Esophagus squamous epithelium (tissue), 4 donors: ENCODE measurements at regions not wholly inside any gene's neighbourhood (a gene's known extent, or its start where the extent isn't known, plus 50 kb on each side); places are given as distances from the start of the nearest gene placed in this dataset.

Source experiments
- CTCF ChIP-seq, 6 experiments: fragments of 450-650 bp in 4 of 6; fragments of 200-600 bp in 2 of 6; sonication (generic) in 2 of 6; IDR thresholded peaks; one replicate each; pipeline ENCODE4 v1.5.1; 2016 to 2019; ENCODE audit warnings: antibody characterized with exemption in 6 of 6, mild to moderate bottlenecking in 4 of 6, moderate library complexity in 4 of 6
- POLR2A ChIP-seq, 4 donors: fragments of 450-650 bp; IDR thresholded peaks; one replicate each; pipeline ENCODE4 v1.6.1; 2017; ENCODE audit warnings: antibody characterized with exemption in 4 of 4, mild to moderate bottlenecking in 4 of 4, moderate library complexity in 3 of 4

- TF ChIP-seq CTCF (IDR thresholded peaks at IDR 0.05) = no peak
- TF ChIP-seq POLR2A (IDR thresholded peaks at IDR 0.05) = no peak
Observed at GRCh38 chr10:109105725-109106124, 817.6 kb downstream of the XPNPEP1 start.
